GM19455 (cell line): ENCODE measurements at regions not wholly inside any gene's neighbourhood (a gene's known extent, or its start where the extent isn't known, plus 50 kb on each side); places are given as distances from the start of the nearest gene placed in this dataset.
"Not testable (repeated sequence)": the region's sequence is repeated elsewhere in the genome, so short reads cannot be mapped to it uniquely, and the experiment has no call there.

Source experiments
- ATAC-seq: cut with Tn5 transposase; IDR thresholded peaks from one replicate; pipeline ENCODE4 v1.9.1; 2021; ENCODE audit not compliant: unreplicated experiment

GRCh38 chr9:66601472-66601871 is 299.1 kb upstream of the ZNF658 start:
- ATAC-seq, result not testable (repeated sequence)

GRCh38 chr9:66631521-66632046 is 268.9 kb upstream of the ZNF658 start:
- ATAC-seq, result not testable (repeated sequence)

- ATAC-seq, result not testable (repeated sequence)
These were observed 252.8 kb upstream of the ZNF658 start for GRCh38 chr9:66647675-66648074.

GRCh38 chr9:66690242-66690641 is 210.3 kb upstream of the ZNF658 start:
- not testable (repeated sequence) for ATAC-seq

GRCh38 chr9:66695561-66696240 is 204.8 kb upstream of the ZNF658 start:
- peak; percentile 59 for ATAC-seq

- not testable (repeated sequence) for ATAC-seq
These were observed 203.0 kb upstream of the ZNF658 start for GRCh38 chr9:66697343-66698065.

GRCh38 chr9:66698066-66698455 is 202.5 kb upstream of the ZNF658 start:
- not testable (repeated sequence) for ATAC-seq

- not testable (repeated sequence) for ATAC-seq
These were observed 198.8 kb upstream of the ZNF658 start for GRCh38 chr9:66701411-66702377.

- ATAC-seq, result not testable (repeated sequence)
These were observed 189.0 kb upstream of the ZNF658 start for GRCh38 chr9:66711553-66711952.

- peak; percentile 68 for ATAC-seq
These were observed 187.7 kb upstream of the ZNF658 start for GRCh38 chr9:66712870-66713269.

- ATAC-seq, result not testable (repeated sequence)
These were observed 187.0 kb upstream of the ZNF658 start for GRCh38 chr9:66713552-66713951.

GRCh38 chr9:66720845-66721244 is 179.7 kb upstream of the ZNF658 start:
- not testable (repeated sequence) for ATAC-seq

- not testable (repeated sequence) for ATAC-seq
These were observed 173.0 kb upstream of the ZNF658 start for GRCh38 chr9:66727540-66727939.

GRCh38 chr9:66736686-66737085 is 163.8 kb upstream of the ZNF658 start:
- not testable (repeated sequence) for ATAC-seq

- not testable (repeated sequence) for ATAC-seq
These were observed 162.1 kb upstream of the ZNF658 start for GRCh38 chr9:66738418-66738817.

- not testable (repeated sequence) for ATAC-seq
These were observed 160.4 kb upstream of the ZNF658 start for GRCh38 chr9:66740136-66740535.

GRCh38 chr9:66745846-66746245 is 154.7 kb upstream of the ZNF658 start:
- not testable (repeated sequence) for ATAC-seq

GRCh38 chr9:66752324-66752923 is 148.1 kb upstream of the ZNF658 start:
- ATAC-seq, result not testable (repeated sequence)

GRCh38 chr9:66759825-66760492 is 140.6 kb upstream of the ZNF658 start:
- not testable (repeated sequence) for ATAC-seq
